Skeletal muscle satellite cell (primary cell): ENCODE measurements at regions not wholly inside any gene's neighbourhood (a gene's known extent, or its start where the extent isn't known, plus 50 kb on each side); places are given as distances from the start of the nearest gene placed in this dataset.
"Not testable (repeated sequence)": the region's sequence is repeated elsewhere in the genome, so short reads cannot be mapped to it uniquely, and the experiment has no call there.

ENCODE experiments used
- H3K27me3 ChIP-seq: 2 replicates; pipeline ENCODE4 v1.7.0; 2013; ENCODE audit warnings: low read length; ENCODE audit not compliant: control insufficient read depth, insufficient read depth
- H3K36me3 ChIP-seq: 2 replicates; pipeline ENCODE4 v1.7.0; 2013; ENCODE audit warnings: mild to moderate bottlenecking, control low read depth, low read length; ENCODE audit not compliant: insufficient read depth
- H3K4me1 ChIP-seq: 2 replicates; pipeline ENCODE4 v1.7.0; 2013; ENCODE audit warnings: low read length; ENCODE audit not compliant: control insufficient read depth, insufficient read depth
- H3K4me2 ChIP-seq: 2 replicates; pipeline ENCODE4 v1.7.0; 2013; ENCODE audit warnings: mild to moderate bottlenecking, low read length
- H3K4me3 ChIP-seq: 2 replicates; pipeline ENCODE4 v1.7.0; 2013; ENCODE audit warnings: low read length
- H3K9ac ChIP-seq: 2 replicates; pipeline ENCODE4 v1.7.0; 2013; ENCODE audit warnings: mild to moderate bottlenecking, low read depth, low read length, moderate library complexity
- H3K9me3 ChIP-seq: replicated peaks from 2 replicates; pipeline ENCODE4 v1.7.0; 2013; ENCODE audit warnings: mild to moderate bottlenecking, control low read depth, low read length

- Histone ChIP-seq H3K4me1 (no peaks in the 10 kb centered on the region), H3K36me3 (no peaks in the 10 kb centered on the region), H3K4me2 (no peak overlapping the region), H3K27me3 (no peaks in the 10 kb centered on the region), H3K9ac (no peak overlapping the region), H3K4me3 (no peak overlapping the region), H3K9me3 (no peaks in the 10 kb centered on the region)
Observed at GRCh38 chr7:66524738-66525137, 103.9 kb upstream of the KCTD7 start.

- not testable (repeated sequence) for H3K4me3 ChIP-seq, H3K36me3 ChIP-seq, H3K9me3 ChIP-seq, H3K27me3 ChIP-seq, H3K9ac ChIP-seq, H3K4me1 ChIP-seq, H3K4me2 ChIP-seq
Observed at GRCh38 chr7:66526782-66527181, 101.9 kb upstream of the KCTD7 start.

GRCh38 chr7:66528652-66529051 lies 100.0 kb upstream of the KCTD7 start:
- Histone ChIP-seq H3K27me3 (no peaks in the 10 kb centered on the region), H3K36me3 (peaks cover 7% of the 10 kb centered on the region), H3K9me3 (no peaks in the 10 kb centered on the region), H3K4me2 (no peak overlapping the region), H3K9ac (no peak overlapping the region), H3K4me1 (no peaks in the 10 kb centered on the region), H3K4me3 (no peak overlapping the region)

GRCh38 chr7:66529883-66530610 lies 98.6 kb upstream of the KCTD7 start:
- Histone ChIP-seq H3K4me2 (no peak overlapping the region), H3K4me1 (no peaks in the 10 kb centered on the region), H3K9ac (no peak overlapping the region), H3K4me3 (no peak overlapping the region), H3K36me3 (peaks cover 7% of the 10 kb centered on the region), H3K9me3 (no peaks in the 10 kb centered on the region), H3K27me3 (no peaks in the 10 kb centered on the region)

GRCh38 chr7:66535414-66536329 lies 93.0 kb upstream of the KCTD7 start:
- Histone ChIP-seq H3K27me3 (no peaks in the 10 kb centered on the region), H3K4me3 (no peak overlapping the region), H3K36me3 (peaks cover 5% of the 10 kb centered on the region), H3K9me3 (no peaks in the 10 kb centered on the region), H3K9ac (no peak overlapping the region), H3K4me1 (no peaks in the 10 kb centered on the region), H3K4me2 (no peak overlapping the region)

- peaks cover 13% of the 10 kb centered on the region for H3K36me3 ChIP-seq
- H3K4me1 ChIP-seq = peaks cover 3% of the 10 kb centered on the region
- H3K4me3 ChIP-seq = no peak overlapping the region
Observed at GRCh38 chr7:66537380-66537779, 91.3 kb upstream of the KCTD7 start.

GRCh38 chr7:66537876-66538275 lies 90.8 kb upstream of the KCTD7 start:
- H3K4me1 ChIP-seq = peaks cover 8% of the 10 kb centered on the region
- H3K27me3 ChIP-seq = no peaks in the 10 kb centered on the region
- H3K4me2 ChIP-seq = no peak overlapping the region
- H3K9ac ChIP-seq = no peak overlapping the region
- H3K9me3 ChIP-seq = no peaks in the 10 kb centered on the region
- no peak overlapping the region for H3K4me3 ChIP-seq
- peaks cover 13% of the 10 kb centered on the region for H3K36me3 ChIP-seq

More at GRCh38 chr7:66537380-66537779, 91.3 kb upstream of the KCTD7 start:
- H3K27me3 ChIP-seq = no peaks in the 10 kb centered on the region
- no peak overlapping the region for H3K4me2 ChIP-seq
- H3K9me3 ChIP-seq = no peaks in the 10 kb centered on the region
- no peak overlapping the region for H3K9ac ChIP-seq

GRCh38 chr7:66539264-66539623 lies 89.4 kb upstream of the KCTD7 start:
- peaks cover 10% of the 10 kb centered on the region for H3K4me1 ChIP-seq
- H3K27me3 ChIP-seq = no peaks in the 10 kb centered on the region
- no peaks in the 10 kb centered on the region for H3K9me3 ChIP-seq
- no peak overlapping the region for H3K9ac ChIP-seq
- H3K4me2 ChIP-seq = no peak overlapping the region
- H3K36me3 ChIP-seq = peaks cover 15% of the 10 kb centered on the region
- H3K4me3 ChIP-seq = no peak overlapping the region

- peaks cover 10% of the 10 kb centered on the region for H3K4me1 ChIP-seq
Observed at GRCh38 chr7:66539902-66540375, 88.7 kb upstream of the KCTD7 start.

GRCh38 chr7:66542049-66542448 lies 86.6 kb upstream of the KCTD7 start:
- Histone ChIP-seq H3K9me3 (no peaks in the 10 kb centered on the region), H3K36me3 (peaks cover 27% of the 10 kb centered on the region), H3K4me3 (no peak overlapping the region), H3K27me3 (no peaks in the 10 kb centered on the region), H3K9ac (no peak overlapping the region), H3K4me2 (no peak overlapping the region), H3K4me1 (peaks cover 10% of the 10 kb centered on the region)

More at GRCh38 chr7:66539902-66540375, 88.7 kb upstream of the KCTD7 start:
- Histone ChIP-seq H3K9ac (no peak overlapping the region), H3K27me3 (no peaks in the 10 kb centered on the region), H3K36me3 (peaks cover 20% of the 10 kb centered on the region), H3K4me3 (no peak overlapping the region), H3K9me3 (no peaks in the 10 kb centered on the region), H3K4me2 (no peak overlapping the region)

- Histone ChIP-seq H3K9me3 (no peaks in the 10 kb centered on the region), H3K27me3 (no peaks in the 10 kb centered on the region), H3K9ac (peak overlapping the region; percentile 11), H3K4me1 (peaks cover 10% of the 10 kb centered on the region), H3K4me3 (no peak overlapping the region), H3K4me2 (peak overlapping the region; percentile 8), H3K36me3 (peaks cover 25% of the 10 kb centered on the region)
Observed at GRCh38 chr7:66542528-66543269, 86.0 kb upstream of the KCTD7 start.
